HEK293 (cell line): ENCODE measurements at regions not wholly inside any gene's neighbourhood (a gene's known extent, or its start where the extent isn't known, plus 50 kb on each side); places are given as distances from the start of the nearest gene placed in this dataset.

Source experiments
- CTCF ChIP-seq: fragments of 450-650 bp; formaldehyde crosslinking; IDR thresholded peaks from 2 replicates; pipeline ENCODE4 v1.5.1; 2016; ENCODE audit warnings: missing biosample characterization, missing genetic modification characterization
- MYNN ChIP-seq: fragments of 450-650 bp; formaldehyde crosslinking; IDR thresholded peaks from 2 replicates; pipeline ENCODE4 v1.5.1; 2016; ENCODE audit warnings: missing biosample characterization, missing genetic modification characterization, borderline replicate concordance
- PBX3 ChIP-seq: sonication (generic); formaldehyde crosslinking; IDR thresholded peaks from 2 replicates; pipeline ENCODE4 v1.8.1; 2022; ENCODE audit warnings: mild to moderate bottlenecking, moderate library complexity, missing genetic modification reagents
- ZBTB20 ChIP-seq: fragments of 450-650 bp; formaldehyde crosslinking; IDR thresholded peaks from 2 replicates; pipeline ENCODE4 v1.5.1; 2016; ENCODE audit warnings: missing biosample characterization, missing genetic modification characterization
- ZFHX2 ChIP-seq: fragments of 450-650 bp; formaldehyde crosslinking; conservative IDR thresholded peaks from 2 replicates; pipeline ENCODE4 v1.5.1; 2016; ENCODE audit warnings: missing biosample characterization, missing genetic modification characterization
- ZFP3 ChIP-seq: fragments of 450-650 bp; formaldehyde crosslinking; IDR thresholded peaks from 2 replicates; pipeline ENCODE4 v1.5.1; 2016; ENCODE audit warnings: low read depth, missing biosample characterization, missing genetic modification characterization
- ZNF239 ChIP-seq: fragments of 450-650 bp; formaldehyde crosslinking; IDR thresholded peaks from 2 replicates; pipeline ENCODE4 v1.5.1; 2016; ENCODE audit warnings: missing biosample characterization, missing genetic modification characterization
- ZNF26 ChIP-seq: fragments of 450-650 bp; formaldehyde crosslinking; IDR thresholded peaks from 2 replicates; pipeline ENCODE4 v1.5.1; 2016; ENCODE audit warnings: missing biosample characterization, missing genetic modification characterization
- ZNF398 ChIP-seq: fragments of 450-650 bp; formaldehyde crosslinking; IDR thresholded peaks from 2 replicates; pipeline ENCODE4 v1.5.1; 2017; ENCODE audit warnings: missing biosample characterization, missing genetic modification characterization
- ZNF488 ChIP-seq: fragments of 450-650 bp; formaldehyde crosslinking; IDR thresholded peaks from 2 replicates; pipeline ENCODE4 v1.5.1; 2016; ENCODE audit warnings: missing biosample characterization, missing genetic modification characterization
- ZNF530 ChIP-seq: fragments of 450-650 bp; formaldehyde crosslinking; IDR thresholded peaks from 2 replicates; pipeline ENCODE4 v1.5.1; 2016; ENCODE audit warnings: low read depth, missing biosample characterization, missing genetic modification characterization
- ZNF670 ChIP-seq: fragments of 450-650 bp; formaldehyde crosslinking; IDR thresholded peaks from 2 replicates; pipeline ENCODE4 v1.5.1; 2016; ENCODE audit warnings: missing biosample characterization, missing genetic modification characterization, low read depth
- ZNF704 ChIP-seq: fragments of 450-650 bp; formaldehyde crosslinking; IDR thresholded peaks from 2 replicates; pipeline ENCODE4 v1.5.1; 2016; ENCODE audit warnings: missing biosample characterization, missing genetic modification characterization
- ZNF785 ChIP-seq: fragments of 450-650 bp; formaldehyde crosslinking; IDR thresholded peaks from 2 replicates; pipeline ENCODE4 v1.5.1; 2016; ENCODE audit warnings: missing biosample characterization, missing genetic modification characterization

- TF ChIP-seq ZBTB20 (tag by site-specific recombination), result no peak
- TF ChIP-seq CTCF (tag by site-specific recombination), result no peak
- TF ChIP-seq ZNF785, result no peak
- no peak for TF ChIP-seq ZFHX2 (tag by site-specific recombination)
- TF ChIP-seq ZNF704, result no peak
- TF ChIP-seq ZNF398 (tag by site-specific recombination), result no peak
- TF ChIP-seq ZNF239, result no peak
- TF ChIP-seq ZNF530 (tag by site-specific recombination), result no peak
- no peak for TF ChIP-seq PBX3 (CRISPR knock-in tag)
- no peak for TF ChIP-seq MYNN
- no peak for TF ChIP-seq ZNF488 (tag by site-specific recombination)
- TF ChIP-seq ZFP3 (tag by site-specific recombination), result no peak
- no peak for TF ChIP-seq ZNF670 (tag by site-specific recombination)
- TF ChIP-seq ZNF26 (tag by site-specific recombination), result no peak
These were observed 214.1 kb upstream of the ZNF32 start for GRCh38 chr10:43862756-43863155.
